SK-N-MC (cell line): ENCODE measurements at regions not wholly inside any gene's neighbourhood (a gene's known extent, or its start where the extent isn't known, plus 50 kb on each side); places are given as distances from the start of the nearest gene placed in this dataset.

Experiments used
- EZH2 ChIP-seq: fragments of 200-600 bp; sonication (generic); IDR thresholded peaks from one replicate; pipeline ENCODE4 v1.6.1; 2017; ENCODE audit warnings: antibody characterized with exemption
- POLR2AphosphoS5 ChIP-seq: IDR thresholded peaks from 2 replicates; pipeline ENCODE4 v1.6.1; 2012; ENCODE audit warnings: mild to moderate bottlenecking, low read depth, low read length, borderline replicate concordance

GRCh38 chr2:74779587-74780135 is 54.3 kb upstream of the HK2 start:
- no peak for TF ChIP-seq POLR2AphosphoS5
- no peak for TF ChIP-seq EZH2
